Transverse colon (tissue), 4 donors: ENCODE measurements at regions not wholly inside any gene's neighbourhood (a gene's known extent, or its start where the extent isn't known, plus 50 kb on each side); places are given as distances from the start of the nearest gene placed in this dataset.

ENCODE experiments used
- DNase-seq: peaks from one replicate; pipeline ENCODE4 v3.0.0-alpha.2; 2019
- H3K27ac ChIP-seq, 4 donors: fragments of 200-600 bp; sonication (generic); 2 replicates each; pipeline ENCODE4 v1.5.1; 2016 to 2018; ENCODE audit warnings: inconsistent platforms in 4 of 4
- H3K27me3 ChIP-seq: fragments of 200-600 bp; sonication (generic); 2 replicates; pipeline ENCODE4 v1.5.1; 2017; ENCODE audit warnings: inconsistent platforms
- H3K36me3 ChIP-seq, 4 donors: fragments of 200-600 bp; sonication (generic); 2 replicates each; pipeline ENCODE4 v1.5.1; 2017 to 2019; ENCODE audit warnings: inconsistent platforms in 4 of 4
- H3K4me1 ChIP-seq, 4 donors: fragments of 200-600 bp; sonication (generic); 2 replicates each; pipeline ENCODE4 v1.5.1; 2017 to 2020; ENCODE audit warnings: inconsistent platforms in 4 of 4
- H3K4me3 ChIP-seq, 4 donors: fragments of 200-600 bp; sonication (generic); 1 replicate in 1 of 4; 2 replicates in 3 of 4; pipeline versions ENCODE4 v1.5.1 to v1.6.1; 2017 to 2019; ENCODE audit warnings: inconsistent platforms in 4 of 4
- H3K9me3 ChIP-seq, 2 donors: fragments of 200-600 bp; sonication (generic); 2 replicates each; pipeline ENCODE4 v1.5.1; 2017 to 2019; ENCODE audit warnings: inconsistent platforms in 2 of 2
- EP300 ChIP-seq: sonication (generic); formaldehyde crosslinking; IDR thresholded peaks from one replicate; pipeline ENCODE4 v1.6.1; 2017; ENCODE audit warnings: antibody characterized with exemption, low read depth
- POLR2A ChIP-seq: fragments of 450-650 bp; IDR thresholded peaks from one replicate; pipeline ENCODE4 v1.6.1; 2016; ENCODE audit warnings: antibody characterized with exemption, mild to moderate bottlenecking, moderate library complexity
- POLR2AphosphoS5 ChIP-seq, 3 donors: sonication (generic); formaldehyde crosslinking; IDR thresholded peaks; one replicate each; pipeline ENCODE4 v1.6.1; 2016; ENCODE audit warnings: antibody characterized with exemption in 3 of 3
- WGBS, 2 donors: methylation state at CpG; one replicate each; pipeline ENCODE4 v1.1.5; 2018; ENCODE audit warnings: low coverage in 1 of 2; 5-methylcytosine and 5-hydroxymethylcytosine counted together
- in situ Hi-C, 4 donors: fragments of 200-750 bp; cut with MboI; loops; one replicate each; pipeline versions ENCODE4 v1.15.0 to v1.15.1; 2017; ENCODE audit warnings: low sequenced_read_pairs in 3 of 4, low pct_ligation_motif_present in 1 of 4, low pct_unique_long_range_greater_than_20kb in 1 of 4
- intact Hi-C: fragments of 100-400 bp; cut with DNase I; formaldehyde crosslinking; loops from one replicate; pipeline ENCODE4 v1.15.1; 2023; ENCODE audit warnings: low total_unique reads
- TF ChIP-seq, protein P1 (sequence below), 5 experiments: fragments of 200-600 bp in 3 of 5; fragments of 450-650 bp in 2 of 5; sonication (generic) in 3 of 5; IDR thresholded peaks; 1 replicate in 2 of 5; 2 replicates in 3 of 5; pipeline ENCODE4 v1.5.1; 2016 to 2017; ENCODE audit warnings: antibody characterized with exemption in 5 of 5, inconsistent platforms in 3 of 5, mild to moderate bottlenecking in 2 of 5, moderate library complexity in 1 of 5

DNA sequence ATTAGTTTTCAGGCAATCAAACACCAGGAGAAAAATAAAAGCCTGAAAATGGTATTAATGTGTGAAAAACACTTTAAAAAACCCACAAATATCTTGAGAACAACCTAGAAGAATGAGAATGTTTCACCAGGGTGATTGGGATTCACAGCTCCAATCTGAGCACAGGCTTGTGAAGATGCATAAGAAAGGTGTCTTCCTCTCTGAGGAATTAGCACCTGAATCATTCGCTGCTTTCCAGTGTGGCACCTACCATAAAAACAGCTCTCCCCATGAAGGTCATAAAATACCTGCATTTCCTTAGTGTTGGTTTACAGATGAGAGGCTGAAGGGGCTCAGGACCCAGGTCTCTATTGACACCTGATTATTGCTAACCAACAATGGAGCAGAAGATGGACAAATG is 499.7 kb upstream of the KLHL29 start:
- no peak overlapping the region for H3K4me3 ChIP-seq
- no peak for DNase-seq
- H3K36me3 ChIP-seq: no peaks in the 10 kb centered on the region
- H3K9me3 ChIP-seq: no peaks in the 10 kb centered on the region
- intact Hi-C loops: no loop called here
- no peaks in the 10 kb centered on the region for H3K27me3 ChIP-seq
- 50 to 89% methylated on average over 1 of the region's 1 CpG for WGBS, 2 donors
- H3K4me1 ChIP-seq: no peaks in the 10 kb centered on the region
- TF ChIP-seq, protein P1, sequence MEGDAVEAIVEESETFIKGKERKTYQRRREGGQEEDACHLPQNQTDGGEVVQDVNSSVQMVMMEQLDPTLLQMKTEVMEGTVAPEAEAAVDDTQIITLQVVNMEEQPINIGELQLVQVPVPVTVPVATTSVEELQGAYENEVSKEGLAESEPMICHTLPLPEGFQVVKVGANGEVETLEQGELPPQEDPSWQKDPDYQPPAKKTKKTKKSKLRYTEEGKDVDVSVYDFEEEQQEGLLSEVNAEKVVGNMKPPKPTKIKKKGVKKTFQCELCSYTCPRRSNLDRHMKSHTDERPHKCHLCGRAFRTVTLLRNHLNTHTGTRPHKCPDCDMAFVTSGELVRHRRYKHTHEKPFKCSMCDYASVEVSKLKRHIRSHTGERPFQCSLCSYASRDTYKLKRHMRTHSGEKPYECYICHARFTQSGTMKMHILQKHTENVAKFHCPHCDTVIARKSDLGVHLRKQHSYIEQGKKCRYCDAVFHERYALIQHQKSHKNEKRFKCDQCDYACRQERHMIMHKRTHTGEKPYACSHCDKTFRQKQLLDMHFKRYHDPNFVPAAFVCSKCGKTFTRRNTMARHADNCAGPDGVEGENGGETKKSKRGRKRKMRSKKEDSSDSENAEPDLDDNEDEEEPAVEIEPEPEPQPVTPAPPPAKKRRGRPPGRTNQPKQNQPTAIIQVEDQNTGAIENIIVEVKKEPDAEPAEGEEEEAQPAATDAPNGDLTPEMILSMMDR (IDR thresholded peaks at IDR 0.05): no peak
- TF ChIP-seq POLR2AphosphoS5 (IDR thresholded peaks at IDR 0.05): no peak
- no peak for TF ChIP-seq EP300
- TF ChIP-seq POLR2A: no peak
- in situ Hi-C loops: no loop called here
- H3K27ac ChIP-seq: no peak overlapping the region

DNA sequence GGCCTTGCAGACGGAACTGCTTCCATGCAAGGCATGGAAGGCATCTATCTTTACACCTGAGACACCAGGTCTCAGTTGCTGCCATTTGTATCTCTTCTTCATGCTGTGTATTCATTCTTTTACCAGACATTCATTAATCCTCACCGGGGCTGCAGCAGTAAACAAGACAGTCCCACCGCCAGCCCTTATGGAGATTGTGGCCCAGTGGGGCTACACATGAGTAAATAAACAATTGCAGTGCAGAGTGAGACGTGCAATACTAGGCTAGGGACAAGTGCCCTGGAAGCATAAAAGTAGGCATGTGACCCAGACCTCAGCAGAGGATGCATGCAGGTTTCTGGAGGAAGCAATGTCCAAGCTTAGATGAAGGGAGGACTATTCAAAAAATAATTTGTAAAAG is 497.6 kb upstream of the KLHL29 start:
- no peaks in the 10 kb centered on the region for H3K36me3 ChIP-seq
- no peaks in the 10 kb centered on the region for H3K4me1 ChIP-seq
- TF ChIP-seq, protein P1 (IDR thresholded peaks at IDR 0.05): no peak
- no peak for TF ChIP-seq EP300
- TF ChIP-seq POLR2A: no peak
- TF ChIP-seq POLR2AphosphoS5 (IDR thresholded peaks at IDR 0.05): no peak
- H3K4me3 ChIP-seq: no peak overlapping the region
- no peak overlapping the region for H3K27ac ChIP-seq
- 72 to 100% methylated on average over 1 to 4 of the region's 4 CpGs for WGBS, 2 donors
- intact Hi-C loops: no loop called here
- in situ Hi-C loops: no loop called here
- DNase-seq: no peak
- H3K27me3 ChIP-seq: no peaks in the 10 kb centered on the region
- no peaks in the 10 kb centered on the region for H3K9me3 ChIP-seq

DNA sequence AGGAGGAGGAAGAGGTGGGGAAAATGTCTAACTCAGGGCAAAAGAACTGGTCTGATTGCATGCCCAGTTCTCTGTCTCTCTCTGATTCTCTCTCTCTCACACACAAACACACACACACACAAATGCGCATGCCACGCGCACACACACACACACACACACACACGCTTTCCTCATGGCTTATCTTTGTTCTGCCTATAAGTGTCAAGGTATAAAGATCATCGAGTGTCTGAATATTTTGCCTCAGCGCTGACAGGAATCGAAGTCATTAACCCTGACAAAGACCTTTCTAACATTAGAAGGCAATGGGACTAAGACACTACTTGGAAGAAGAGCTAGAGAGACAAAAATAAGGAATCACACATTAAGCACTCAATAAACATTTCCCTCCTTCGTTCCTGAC is 497.1 kb upstream of the KLHL29 start:
- TF ChIP-seq, protein P1 (IDR thresholded peaks at IDR 0.05): no peak
- TF ChIP-seq POLR2AphosphoS5 (IDR thresholded peaks at IDR 0.05) (no peak), POLR2A (no peak), EP300 (no peak)
- intact Hi-C loops: no loop called here
- WGBS, 2 donors: 83 to 88% methylated on average over 7 to 8 of the region's 8 CpGs

DNA sequence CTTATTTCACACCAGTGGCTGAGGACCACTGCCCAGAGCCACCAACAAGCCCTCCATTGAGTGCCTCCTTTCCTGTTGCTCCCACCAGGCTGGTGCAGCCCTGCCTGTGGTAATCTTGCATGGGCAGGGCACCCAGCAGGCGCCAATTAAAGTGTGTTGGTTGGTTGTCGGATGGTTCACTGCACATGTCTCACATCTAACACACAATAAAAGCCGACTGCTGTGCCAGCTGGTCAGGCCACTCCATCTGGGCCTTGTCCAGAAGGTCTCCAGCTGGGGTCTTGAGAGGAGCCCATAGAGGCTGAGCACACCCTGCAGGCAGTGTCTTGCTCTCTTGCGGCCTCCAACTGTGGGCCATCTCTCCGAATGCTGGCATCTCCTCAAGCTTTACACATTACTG is 494.8 kb upstream of the KLHL29 start:
- intact Hi-C loops (no loop called here), in situ Hi-C loops (no loop called here)
- no peaks in the 10 kb centered on the region for H3K4me1 ChIP-seq
- no peak for TF ChIP-seq EP300
- TF ChIP-seq, protein P1 (IDR thresholded peaks at IDR 0.05): no peak
- no peak for TF ChIP-seq POLR2AphosphoS5 (IDR thresholded peaks at IDR 0.05)
- TF ChIP-seq POLR2A: no peak
- no peak for DNase-seq
- no peak overlapping the region for H3K27ac ChIP-seq
- WGBS, 2 donors: 90% methylated on average over 5 of the region's 5 CpGs; no CpG with 5 or more reads in 1 of the 2 donors
- no peak overlapping the region for H3K4me3 ChIP-seq
- no peaks in the 10 kb centered on the region for H3K27me3 ChIP-seq
- no peaks in the 10 kb centered on the region for H3K9me3 ChIP-seq
- no peaks in the 10 kb centered on the region for H3K36me3 ChIP-seq

More for the DNA sequence above, 497.1 kb upstream of the KLHL29 start:
- in situ Hi-C loops: no loop called here
- H3K9me3 ChIP-seq: no peaks in the 10 kb centered on the region
- no peak overlapping the region for H3K4me3 ChIP-seq
- no peaks in the 10 kb centered on the region for H3K27me3 ChIP-seq
- no peak for DNase-seq
- H3K4me1 ChIP-seq: no peaks in the 10 kb centered on the region
- H3K27ac ChIP-seq: no peak overlapping the region
- no peaks in the 10 kb centered on the region for H3K36me3 ChIP-seq
